NK-92 treated with Interleukin-12 subunit alpha and Interleukin-12 subunit beta, amount 100 ng/mL, for 24 hours (cell line): ENCODE measurements at regions not wholly inside any gene's neighbourhood (a gene's known extent, or its start where the extent isn't known, plus 50 kb on each side); places are given as distances from the start of the nearest gene placed in this dataset.

ENCODE experiments used
- DNase-seq: peaks from one replicate; lab custom pipeline; 2025; lab: John Stamatoyannopoulos, UW

DNA sequence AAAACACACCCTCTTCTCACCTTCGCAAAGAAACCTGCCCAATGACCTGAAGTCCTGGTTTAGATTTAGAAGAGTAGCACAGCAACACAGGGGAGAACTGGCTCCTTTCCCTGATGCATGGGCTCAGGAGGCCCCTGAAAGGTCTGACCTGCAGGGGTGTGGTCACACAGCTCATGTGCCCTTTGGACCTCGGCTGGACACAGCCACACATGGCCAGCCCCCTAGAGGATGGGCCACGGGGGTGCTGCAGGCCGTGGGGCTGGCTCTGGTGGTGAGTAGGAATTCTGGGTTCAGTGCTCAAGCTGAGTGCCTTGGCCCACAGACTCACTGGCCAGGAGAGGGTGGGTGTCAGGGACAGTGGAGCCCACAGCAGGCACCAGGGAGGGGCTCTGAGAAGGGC lies 118.5 kb upstream of the ADCY1 start:
- no peak for DNase-seq

DNA sequence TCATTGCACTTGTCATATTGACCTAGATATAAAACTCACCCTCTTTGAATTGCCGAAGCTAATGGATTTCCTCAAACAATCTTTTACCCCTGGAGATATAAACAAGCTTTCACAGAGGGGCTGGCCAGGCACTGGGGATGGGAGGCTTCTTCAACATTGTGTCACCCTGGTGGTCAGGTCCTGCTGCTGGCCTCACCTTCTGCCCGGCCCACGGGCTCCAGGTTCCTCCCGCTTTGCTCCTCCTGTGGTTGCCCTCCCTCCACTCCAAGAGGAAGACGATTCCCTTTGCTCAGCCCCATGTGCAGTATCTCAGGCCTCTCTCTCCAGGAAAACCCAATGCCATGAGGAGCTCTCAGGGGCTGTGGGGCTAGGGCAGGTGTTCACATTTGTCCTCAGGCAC lies 118.1 kb upstream of the ADCY1 start:
- no peak for DNase-seq

DNA sequence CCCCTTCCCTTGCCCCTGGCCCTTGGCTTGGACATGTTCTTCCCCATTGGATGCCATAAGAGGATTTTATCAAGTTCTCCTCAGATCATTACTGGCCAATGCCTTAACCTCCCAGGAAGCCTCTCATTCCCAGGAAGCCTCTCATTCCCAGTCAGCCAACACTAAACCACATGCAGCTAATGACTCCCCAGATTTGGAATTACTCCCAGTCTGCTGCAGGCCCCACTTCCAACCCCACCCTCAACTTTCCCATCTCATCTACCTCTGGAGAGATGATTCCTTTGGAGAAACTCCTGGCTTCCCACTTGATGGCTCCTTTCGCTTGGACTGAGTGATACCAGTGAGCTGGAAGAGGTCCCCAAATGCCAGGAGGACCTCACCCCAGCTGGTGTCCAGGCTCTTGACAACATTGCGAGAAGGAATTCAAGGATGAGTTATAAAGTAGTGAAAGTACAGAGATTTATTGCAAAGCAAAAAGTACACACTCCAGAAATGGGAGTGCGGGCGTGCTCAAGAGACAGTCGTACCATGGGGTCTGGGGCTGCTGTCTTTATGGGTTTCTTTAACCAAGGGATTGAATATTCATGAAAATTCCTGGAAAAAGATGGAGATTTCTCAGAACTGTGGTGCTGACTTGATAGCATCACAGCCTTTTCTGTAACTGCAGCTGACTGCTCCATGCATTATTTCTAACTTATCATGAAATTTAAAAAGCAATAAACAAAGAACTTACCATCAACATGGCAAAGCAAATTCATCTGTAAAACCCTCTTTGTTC lies 117.2 kb upstream of the ADCY1 start:
- no peak for DNase-seq

DNA sequence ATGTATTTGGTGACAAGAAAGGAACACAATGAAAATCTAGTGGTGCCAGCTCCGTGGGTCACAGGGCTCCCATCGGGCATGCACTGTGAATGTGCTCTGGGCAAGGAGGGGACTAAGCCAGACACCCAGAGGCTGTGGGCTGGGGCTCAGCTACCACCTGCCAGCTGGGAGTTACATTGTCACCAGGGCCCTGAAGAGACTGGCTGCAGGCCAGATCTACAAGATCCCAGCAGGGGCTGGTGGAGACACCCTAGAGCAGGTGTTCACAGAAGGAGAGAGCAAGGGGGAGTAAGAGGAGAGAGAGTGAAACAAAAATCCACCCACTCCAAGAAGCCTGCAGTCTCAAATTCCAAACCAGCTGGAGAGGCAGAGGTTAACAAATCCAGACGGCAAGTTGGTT lies 116.6 kb upstream of the ADCY1 start:
- no peak for DNase-seq

DNA sequence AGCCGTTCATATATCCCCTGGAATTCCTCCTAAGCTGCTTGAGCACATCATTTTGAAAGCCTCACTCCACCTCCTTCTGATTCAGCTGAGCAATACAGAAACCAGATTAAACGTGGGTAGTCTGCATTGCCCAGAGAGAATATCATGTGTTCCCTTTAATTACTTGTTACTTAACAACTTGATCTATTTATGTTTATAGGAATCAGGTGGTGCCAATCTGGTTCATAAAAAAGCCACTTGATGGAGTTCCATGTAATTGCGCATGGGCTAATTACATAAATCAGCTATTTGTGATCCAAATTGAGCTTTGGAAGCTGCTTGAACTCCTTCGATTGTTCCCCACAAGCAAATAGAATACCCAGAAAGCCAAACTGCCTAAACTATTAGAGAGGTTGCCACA lies 114.7 kb upstream of the ADCY1 start:
- DNase-seq = no peak

DNA sequence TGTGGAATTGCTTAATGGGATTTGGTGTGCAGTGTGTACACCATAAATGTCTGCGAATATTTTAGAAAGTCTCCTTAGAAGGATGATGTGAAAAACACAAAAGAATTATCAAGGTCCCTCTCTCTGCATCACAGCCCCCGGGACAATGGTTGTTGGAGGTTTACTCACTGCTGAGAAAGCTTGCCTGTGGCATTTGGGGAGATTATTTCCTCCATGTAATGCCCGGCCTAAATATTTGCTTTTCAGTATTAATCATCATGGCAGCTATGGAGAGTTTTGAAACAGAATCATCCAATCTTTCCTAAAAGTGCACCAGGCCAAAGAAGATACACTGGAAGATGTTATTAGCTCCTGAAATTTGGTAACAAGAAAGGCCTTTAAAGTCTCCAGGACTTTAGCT lies 113.8 kb upstream of the ADCY1 start:
- no peak for DNase-seq

DNA sequence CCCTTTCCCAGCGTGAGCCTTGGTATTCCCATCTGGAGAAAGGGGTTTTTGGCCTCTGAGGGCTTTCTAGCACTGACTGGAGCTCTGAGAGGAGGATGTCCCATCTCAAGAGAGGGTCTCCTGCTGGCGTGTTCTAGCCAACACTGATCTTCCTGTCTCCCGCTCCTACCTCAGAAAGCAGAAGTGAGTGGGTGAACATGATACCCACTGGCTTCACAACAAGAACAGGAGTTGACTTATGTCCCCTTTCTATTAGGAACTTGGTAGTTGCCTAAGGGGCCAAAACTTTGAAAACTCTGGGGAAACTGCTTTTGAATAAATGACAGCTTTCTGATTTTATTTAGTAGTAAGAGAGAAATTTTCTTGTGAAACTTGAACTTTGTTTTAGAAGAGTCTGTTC lies 113.1 kb upstream of the ADCY1 start:
- DNase-seq = no peak

DNA sequence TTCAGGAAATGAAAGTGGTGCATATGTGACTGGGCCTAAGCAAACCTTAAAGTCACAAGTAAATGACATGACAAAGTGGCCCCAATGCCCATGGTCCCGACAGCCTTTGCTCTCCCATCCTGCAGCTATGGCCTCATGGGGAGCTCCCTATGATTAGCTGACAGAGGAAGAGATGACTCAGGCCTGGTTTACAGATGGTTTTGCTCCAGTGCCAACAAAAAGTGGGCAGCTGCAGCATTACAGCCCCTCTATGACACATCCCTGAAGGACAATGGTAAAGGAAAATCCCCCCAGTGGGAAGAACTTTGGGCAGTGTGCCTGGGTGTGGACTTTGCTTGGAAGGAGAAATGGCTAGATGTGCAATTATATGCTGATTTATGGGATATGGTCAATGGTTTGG lies 105.1 kb upstream of the ADCY1 start:
- no peak for DNase-seq

DNA sequence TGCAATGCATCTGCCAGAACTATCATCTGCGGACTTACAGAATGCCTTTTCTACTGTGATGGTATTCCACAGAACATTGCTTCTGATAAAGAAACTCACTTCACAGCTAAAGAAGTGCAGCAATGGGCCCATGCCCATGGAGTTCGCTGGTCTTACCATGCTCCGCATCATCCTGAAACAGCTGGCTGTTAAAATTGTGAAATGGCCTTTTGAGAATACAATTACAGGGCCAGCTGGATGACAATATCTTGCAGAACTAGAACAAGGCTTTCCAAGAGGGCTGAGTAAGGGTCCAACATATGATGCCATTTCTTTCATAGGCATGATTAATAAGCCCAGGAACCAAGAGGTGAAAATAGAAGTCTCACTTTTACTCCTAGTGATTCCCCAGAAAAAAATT lies 104.1 kb upstream of the ADCY1 start:
- no peak for DNase-seq

DNA sequence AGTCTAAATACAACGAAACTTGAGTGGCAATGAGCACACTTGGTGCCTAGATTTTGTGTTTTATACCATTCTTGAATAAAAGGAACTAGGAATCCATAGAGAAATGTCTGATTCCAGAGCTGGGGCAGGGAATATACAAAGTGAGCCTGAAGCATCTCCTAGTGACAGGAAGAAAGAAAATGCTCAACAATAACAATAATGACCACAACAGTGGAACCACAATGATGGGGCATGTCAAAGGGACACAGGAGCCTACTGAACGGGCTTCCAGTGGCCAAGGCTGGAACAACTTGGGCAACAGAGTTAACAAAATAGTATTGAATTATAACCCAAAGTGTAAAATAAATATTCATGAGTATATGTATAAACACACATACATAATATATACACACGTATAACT lies 94.4 kb upstream of the ADCY1 start:
- no peak for DNase-seq

DNA sequence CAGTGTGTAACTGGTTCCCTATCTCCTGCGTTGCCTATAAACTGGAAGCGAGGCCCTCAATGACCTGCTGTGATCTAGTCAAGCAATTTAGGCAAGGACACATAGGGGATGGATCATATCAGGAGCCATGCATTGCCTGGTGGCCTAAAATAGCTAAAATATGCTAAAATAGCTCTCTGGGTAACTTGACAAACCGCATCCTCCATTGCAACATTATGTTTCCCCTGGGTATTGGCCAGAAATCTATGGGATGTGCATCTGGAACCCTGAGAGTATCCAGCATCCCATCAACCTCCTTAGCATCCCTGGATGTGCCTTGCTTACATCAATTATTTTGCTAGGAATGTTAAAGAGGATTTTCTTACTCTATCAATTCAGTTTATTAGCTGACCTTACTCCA lies 91.7 kb upstream of the ADCY1 start:
- no peak for DNase-seq

DNA sequence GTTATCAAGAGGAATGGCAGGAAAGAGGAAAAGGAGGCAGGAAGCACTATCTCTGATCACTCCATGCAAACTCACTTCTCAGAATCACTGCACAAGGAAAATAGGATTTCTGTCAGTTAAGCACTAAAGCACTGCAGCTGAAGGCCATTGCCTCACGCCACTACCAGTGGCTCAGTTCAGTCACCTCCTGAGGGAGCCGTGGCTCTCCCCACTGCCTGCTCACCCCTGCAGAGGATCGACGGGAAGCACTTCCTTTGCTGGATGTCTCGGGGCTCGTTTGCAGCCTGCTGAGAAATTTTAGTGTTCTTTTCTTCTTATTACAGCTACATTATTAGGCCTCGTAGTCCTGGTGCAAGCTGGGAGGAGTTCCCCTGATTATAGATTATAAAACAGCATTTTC lies 90.1 kb upstream of the ADCY1 start:
- no peak for DNase-seq

DNA sequence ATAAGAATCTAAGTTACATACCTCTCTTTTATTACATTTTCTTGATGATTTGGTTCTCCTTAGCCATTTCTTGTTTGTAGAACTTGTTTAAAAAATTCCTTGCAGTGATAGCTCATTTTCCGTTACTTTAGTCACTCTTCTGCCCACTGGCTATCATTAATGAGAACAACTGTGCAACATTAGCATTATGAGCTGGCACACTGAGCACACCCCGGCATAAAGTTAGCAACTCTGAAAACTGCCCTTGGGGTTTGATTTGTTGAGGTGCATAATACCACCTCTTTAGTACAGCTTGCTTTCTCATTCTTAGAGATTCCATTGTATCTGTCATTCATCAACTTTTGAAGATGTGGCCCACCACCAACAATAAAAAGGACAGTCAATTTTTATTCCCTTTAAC lies 87.6 kb upstream of the ADCY1 start:
- DNase-seq = no peak

DNA sequence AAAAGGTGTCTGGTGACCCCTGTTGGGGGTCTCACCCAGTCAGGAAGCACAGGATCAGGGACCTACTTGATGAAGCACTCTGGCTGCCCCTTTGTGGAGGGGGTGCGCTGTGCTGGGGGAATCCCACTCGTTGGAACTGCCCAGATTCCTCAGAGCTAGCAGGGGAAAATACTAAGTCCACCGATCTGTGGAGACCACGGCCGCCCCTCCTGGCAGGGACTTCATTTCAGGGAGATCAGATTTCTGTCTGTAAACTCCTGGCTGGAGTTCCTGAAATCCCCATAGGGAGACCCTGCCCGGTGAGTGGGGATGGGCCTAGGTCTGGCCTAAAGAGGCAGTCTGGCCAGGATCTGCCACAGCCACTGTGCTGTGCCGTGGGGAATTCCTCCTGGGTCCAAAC lies 79.3 kb upstream of the ADCY1 start:
- DNase-seq = no peak

DNA sequence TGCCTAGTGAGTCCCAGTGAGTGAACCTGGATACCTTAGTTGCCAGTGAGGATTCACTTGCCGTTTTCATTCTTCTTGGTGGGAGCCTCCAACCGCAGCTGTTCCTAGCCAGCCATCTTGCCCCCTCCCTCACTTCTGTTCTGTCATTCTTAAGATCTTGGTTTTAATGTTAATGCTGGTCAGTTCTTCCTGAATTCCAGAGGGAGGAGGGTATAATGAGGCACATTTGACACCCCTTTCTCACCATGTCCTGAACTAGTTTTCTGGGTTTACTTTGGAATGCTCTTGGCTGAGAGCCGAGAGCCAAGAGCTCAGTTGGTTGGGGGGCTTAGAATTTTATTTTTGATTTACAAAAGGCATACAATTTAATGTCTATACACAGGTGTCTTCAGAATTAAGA lies 78.5 kb upstream of the ADCY1 start:
- DNase-seq = no peak

DNA sequence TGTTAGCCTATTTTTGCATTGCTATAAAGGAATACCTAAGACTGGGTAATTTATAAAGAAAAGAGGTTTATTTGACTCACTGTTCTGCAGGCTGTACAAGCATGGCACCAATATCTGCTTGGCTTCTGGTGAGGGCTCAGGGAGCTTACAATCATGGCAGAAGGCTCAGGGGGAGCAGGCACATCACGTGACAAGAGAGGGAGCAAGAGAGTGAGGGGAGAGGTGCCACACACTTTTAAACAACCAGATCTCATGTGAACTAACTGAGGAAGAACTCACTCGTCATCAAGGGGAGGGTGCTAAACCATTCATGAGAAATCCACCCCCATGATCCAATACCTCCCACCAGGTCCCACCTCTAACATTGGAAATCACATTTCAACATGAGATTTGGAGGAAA lies 73.9 kb upstream of the ADCY1 start:
- DNase-seq = no peak

DNA sequence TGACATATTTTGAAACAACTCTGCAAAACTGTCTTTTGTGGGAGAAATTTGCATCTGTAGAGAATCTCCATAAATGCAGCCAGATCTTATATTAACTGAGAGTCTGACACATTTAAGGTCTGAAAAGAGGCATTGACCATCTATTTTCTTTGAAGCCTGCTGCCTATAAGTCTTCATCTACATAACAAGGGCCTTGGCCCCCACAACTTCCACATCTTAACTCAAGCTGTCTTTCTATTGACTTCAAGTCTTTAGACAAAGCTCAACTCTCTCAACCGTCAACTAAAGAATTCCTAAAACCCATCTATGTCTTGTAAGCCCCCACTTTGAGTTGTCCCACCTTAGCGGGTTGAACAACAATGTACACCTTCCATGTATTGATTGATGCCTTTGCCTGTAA lies 72.4 kb upstream of the ADCY1 start:
- DNase-seq = no peak

DNA sequence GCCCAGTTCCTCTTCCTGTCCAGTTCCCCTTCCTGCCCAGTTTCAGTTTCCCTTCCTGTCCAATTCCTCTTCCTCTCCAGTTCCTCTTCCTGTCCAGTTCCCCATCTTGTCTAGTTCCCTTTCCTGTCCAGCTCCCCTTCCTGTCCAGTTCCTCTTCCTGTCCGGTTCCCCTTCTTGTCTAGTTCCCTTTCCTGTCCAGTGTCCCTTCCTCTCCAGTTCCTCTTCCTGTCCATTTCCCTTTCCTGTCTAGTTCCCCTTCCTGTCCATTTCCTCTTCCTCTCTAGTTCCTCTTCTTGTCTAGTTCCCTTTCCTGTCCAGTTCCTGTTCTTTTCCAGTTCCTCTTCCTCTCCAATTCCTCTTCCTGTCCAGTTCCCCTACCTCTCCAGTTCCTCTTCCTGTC lies 68.1 kb upstream of the ADCY1 start:
- DNase-seq = no peak

DNA sequence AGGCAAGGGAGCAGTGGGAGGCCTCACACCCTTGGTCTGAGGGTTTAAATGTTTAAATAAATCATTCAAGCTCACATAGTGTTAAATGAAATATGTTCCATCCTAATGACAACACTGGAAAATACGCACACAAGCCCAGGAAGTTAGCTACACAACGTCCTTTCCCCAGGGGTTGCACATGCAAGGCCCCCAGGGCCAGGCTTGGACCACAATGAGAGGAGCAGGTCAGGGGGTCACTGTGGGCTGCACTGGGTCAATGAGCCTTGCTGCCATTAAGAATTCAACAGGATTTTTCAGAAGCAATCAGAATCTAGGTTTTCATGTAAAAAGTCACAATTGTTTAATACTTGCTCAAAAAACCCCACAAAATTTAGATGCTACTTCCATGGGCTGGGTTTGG lies 64.9 kb upstream of the ADCY1 start:
- DNase-seq = no peak

DNA sequence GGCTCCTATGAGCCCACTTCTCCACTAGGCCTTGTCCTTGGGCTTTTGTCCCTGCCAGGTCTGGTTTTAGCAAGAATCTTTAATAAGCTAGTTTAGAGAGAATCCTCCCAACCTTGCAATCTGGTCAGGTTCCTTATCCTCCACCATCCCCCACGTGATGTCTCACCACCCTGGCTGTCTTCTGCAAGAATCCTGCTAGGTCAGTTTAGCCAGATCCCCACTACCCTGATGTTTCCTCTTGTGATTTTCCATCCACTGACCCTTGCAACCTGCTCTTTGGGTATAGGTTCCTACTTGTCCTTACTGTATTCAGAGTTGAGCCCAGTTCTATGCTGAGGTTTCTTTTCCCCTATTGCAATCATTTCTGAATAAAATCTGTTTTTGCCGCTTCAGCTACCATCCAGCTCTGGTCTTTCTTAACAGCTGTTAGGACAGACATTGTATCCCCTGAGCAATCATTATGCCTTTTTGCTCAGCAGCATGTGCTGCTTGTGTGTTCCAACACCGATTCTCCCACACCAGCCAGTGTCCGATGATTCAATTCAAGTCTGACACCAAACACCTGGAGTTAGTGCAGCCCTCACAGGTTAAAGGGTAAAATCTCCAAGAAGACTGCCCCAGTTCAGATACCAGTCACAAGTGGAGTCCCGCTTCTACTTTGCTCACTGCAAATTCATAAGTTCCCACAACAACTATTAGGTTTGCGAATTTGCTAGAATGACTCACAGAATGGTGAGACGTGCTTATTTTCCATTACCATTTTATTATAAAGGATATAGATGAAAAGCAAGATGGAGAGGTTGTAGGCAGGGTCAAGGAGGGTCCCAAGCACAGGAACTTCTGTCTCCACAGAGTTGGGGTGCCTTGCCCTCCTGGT lies 62.2 kb upstream of the ADCY1 start:
- no peak for DNase-seq

DNA sequence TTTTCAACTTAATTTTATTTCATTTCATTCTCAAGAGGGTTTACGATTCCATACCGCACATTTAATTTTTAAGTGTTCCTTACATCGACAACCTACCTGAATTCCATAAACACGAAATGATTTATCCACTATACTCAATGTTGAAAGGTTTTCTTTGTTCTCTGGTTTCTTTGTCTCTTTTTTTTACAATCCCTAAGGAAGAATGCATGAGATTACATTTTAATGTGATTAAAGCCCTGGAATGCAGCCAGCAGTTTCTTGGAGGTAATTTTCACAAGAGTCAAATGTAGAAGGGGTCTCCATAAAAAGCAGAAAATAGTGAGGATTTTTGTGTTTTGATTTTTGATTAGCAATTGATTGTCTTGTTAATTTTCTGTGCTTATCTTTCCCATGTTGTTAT lies 59.2 kb upstream of the ADCY1 start:
- DNase-seq = no peak

DNA sequence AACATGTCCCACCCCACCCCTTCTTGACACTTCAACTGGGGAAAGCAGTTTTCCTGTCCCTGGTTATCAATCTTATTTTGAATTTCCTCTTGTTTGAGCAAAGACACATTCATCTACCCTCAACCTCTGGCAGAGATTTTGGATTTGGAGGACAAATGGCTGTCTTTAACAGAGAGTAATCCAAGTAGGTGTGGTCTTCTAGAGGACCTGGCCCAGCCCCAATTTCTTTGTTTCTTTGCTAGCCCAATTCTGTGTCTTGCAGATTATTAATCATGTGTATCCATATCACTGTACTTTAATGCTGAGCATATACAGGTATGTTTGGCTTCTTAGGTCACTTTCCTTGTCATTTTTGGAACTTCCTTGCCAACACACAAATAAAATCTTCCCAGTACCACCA lies 58.8 kb upstream of the ADCY1 start:
- DNase-seq = no peak
